ENCODE measurements at regions not wholly inside any gene's neighbourhood (a gene's known extent, or its start where the extent isn't known, plus 50 kb on each side); places are given as distances from the start of the nearest gene placed in this dataset.

DNA sequence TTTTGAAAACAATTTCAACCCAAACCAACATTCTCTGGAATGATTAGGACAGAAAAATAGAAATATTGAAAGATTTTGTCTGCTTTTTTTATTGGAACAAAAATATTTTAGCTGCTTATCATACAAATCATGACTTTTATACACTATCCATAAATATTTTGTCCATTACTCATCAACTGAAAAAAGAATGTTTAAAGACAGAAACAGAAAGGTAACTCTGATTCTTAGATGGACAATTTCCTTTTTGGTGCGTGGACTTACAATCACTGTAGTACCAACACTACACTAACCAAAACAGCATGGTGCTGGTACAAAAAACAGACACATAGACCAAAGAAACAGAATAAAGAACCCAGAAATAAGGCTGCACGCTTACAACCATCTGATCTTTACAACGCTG, 582.8 kb upstream of the CCDC54 start:
- no peak for DNase-seq (ENCODE audit: low read depth in 1 of 2, low spot score in 1 of 2)

DNA sequence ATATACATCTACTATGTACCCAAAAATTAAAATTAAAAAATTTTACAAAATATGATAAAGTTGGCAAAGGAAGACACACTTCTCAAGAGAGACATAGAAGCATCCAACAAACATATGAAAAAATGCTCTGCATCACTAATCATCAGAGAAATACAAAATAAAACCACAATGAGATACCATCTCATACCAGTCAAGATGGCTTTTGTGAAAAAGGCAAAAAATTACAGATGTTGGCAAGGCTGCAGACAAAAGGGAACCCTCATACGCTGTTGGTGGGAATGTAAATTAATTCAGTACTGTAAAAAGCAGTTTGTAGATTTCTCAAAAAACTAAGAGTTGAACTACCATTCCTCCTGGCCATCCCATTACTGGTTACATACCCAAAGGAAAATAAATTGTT, 581.7 kb upstream of the CCDC54 start:
- DNase-seq (ENCODE audit: low read depth in 1 of 2, low spot score in 1 of 2), result no peak

DNA sequence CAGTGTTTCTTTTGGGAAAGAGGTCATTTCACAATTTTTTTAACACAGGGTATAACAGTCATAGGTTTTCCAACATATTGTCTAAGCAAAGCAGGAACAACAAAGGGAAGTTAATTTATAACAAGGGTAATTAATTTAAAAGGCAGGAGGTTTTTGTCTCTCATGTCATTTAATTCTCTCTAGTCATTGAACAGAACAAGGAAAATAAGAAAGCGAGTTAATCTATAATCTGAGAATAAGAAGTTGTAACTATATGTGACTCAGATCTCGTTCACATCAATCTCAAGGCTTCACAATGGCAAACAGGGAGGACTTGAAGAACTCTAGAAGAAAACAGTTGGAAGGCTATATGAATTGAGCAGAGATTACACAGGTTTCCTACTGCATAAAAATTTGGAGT, 579.8 kb upstream of the CCDC54 start:
- no peak for DNase-seq (ENCODE audit: low read depth in 1 of 2, low spot score in 1 of 2)

DNA sequence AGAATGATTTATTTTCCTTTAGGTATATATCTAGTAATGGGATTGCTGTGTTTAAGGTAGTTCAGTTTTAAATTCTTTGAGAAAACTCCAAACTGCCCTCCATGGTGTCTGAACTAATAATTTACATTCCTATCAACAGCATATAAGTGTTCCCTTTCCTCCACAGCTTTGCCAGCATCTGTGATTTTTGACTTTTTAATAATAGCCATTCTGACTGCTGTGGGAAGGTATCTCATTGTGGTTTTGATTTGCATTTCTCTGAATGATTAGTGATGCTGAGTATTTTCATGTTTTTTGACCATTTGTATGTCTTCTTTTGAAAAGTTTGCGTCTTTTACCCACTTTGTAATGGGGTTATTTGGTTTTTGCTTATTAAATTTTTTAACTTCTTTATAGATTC, 571.6 kb upstream of the CCDC54 start:
- DNase-seq (ENCODE audit: low read depth in 1 of 2, low spot score in 1 of 2), result no peak

DNA sequence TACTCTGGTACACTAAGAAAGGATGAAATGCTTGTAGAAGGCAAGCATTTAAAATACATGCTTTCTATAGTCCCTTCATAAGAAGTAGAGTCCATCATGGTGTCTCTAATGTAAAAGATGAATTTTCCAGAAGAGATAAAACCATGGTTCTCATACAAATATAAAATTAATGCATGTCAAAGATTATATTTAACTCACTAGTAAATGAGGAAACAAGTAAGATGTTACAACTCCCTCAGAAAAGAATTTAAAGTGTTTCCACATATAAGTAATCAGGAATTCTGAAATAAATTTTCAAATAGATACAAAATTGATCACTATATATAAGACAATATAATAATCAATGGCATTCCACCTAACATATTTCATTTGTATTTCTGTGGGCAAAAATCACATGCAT, 570.3 kb upstream of the CCDC54 start:
- DNase-seq (ENCODE audit: low read depth in 1 of 2, low spot score in 1 of 2), result no peak

DNA sequence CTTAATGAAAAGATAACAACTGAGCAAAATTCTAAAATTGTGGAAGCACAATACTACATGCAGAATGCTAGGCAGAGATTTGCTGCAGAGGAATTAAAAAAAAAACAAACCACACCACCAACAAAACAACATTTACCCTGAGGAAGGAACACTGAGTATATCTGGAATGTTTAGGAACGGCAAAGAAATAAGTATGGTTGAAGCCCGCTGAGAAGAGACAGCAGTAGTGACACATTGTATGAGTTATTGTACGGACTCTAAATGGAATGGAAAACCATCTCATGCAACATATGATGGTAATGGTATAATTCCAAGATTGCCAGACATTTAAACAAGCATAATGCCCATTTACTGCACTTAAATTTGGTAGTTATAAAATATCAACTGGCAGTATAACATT, 568.2 kb upstream of the CCDC54 start:
- DNase-seq (ENCODE audit: low read depth in 1 of 2, low spot score in 1 of 2), result no peak

DNA sequence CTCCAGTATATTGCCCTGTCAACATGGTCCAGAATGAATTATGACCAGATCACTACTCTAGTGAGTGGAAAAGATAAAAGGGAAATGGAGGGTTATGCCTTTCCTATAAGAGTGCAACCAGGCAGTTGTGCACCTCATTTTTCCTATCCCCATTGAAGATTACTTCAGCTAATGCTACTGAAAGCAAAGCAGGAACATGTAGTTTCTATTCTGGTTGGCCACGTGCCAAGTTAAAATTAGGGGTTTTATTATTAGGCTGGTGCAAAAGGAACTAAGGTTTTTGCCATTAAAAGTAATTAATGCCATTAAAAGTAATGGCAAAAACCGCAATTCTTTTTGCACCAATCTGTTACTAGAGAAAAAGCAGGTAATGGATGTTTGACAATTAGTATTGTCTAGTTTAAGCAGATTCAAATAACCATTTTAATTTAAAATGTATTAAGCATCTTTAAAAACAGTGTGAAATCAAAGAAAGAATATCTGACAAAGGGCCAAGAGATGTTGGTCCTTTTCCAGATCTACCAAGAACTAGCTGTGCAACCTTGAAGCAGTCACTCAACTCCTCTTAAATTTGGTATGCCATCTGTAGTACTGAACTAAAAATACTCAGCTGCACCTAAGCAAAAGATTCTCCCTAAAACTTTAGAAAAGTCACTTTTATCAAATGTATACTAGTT, 567.5 kb upstream of the CCDC54 start:
- no peak for DNase-seq (ENCODE audit: low read depth in 1 of 2, low spot score in 1 of 2)

DNA sequence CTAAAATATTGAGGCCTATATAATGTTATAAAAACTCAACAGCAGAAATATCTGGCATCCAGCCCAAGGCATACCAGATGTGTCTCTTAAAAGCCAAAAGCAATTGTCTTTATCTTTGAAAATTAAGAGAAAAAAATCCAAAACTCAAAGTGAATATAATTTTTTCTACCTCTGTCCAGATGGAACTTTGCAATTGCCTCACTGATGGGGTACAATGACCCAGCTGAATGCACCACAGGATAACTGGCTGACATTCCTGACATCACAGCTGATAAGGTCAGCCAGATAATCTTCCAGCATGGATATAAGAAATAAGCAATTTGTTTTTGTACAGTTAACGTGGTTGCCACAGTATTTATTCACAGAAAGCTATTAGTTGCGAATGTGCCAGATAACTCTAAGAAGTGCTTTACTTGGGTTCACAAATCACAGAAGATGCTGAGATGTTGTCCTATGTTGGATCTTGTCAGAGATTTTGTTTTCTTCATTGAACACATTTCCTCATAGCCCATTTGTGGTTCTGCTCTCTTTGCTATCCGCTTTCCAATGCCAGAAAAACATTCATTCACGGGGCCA, 566.9 kb upstream of the CCDC54 start:
- no peak for DNase-seq (ENCODE audit: low read depth in 1 of 2, low spot score in 1 of 2)

DNA sequence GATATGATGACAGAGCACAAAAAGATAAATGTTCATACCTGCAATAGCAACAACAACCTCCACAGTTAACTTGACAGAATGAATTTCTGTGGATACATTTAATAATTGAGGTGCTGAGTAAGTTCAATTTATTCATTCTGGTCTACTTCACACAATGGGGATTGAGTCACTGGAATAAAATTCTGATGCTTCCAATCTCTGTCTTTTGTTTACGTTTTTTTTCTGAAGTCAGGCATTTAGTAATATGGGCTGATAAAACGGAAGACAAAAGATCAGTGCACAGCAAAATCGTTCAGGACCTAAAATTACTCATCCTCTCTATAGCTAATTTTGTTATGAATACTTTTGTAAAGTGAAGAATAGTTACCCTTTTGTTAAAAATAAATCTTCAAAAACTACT, 565.9 kb upstream of the CCDC54 start:
- no peak for DNase-seq (ENCODE audit: low read depth in 1 of 2, low spot score in 1 of 2)

DNA sequence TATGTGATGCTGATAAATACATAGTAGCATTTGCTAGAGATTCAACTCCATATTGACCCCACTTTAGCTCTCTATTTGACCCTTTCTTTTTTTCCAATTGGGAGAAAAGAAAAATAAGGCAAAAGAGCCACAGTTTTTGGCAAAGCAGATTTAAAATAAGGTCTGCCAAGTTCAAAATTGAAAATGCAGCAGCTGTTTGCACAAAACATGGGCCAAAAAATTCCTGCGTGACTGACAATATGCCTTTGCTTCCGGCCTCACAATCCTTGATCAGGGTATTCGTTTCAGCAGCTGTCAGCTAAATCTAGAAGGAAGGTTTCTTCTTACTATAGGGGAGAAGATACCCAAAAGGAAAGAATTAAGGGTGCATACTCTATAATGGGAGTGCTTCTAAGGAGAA, 563.5 kb upstream of the CCDC54 start:
- no peak for DNase-seq (ENCODE audit: low read depth in 1 of 2, low spot score in 1 of 2)

DNA sequence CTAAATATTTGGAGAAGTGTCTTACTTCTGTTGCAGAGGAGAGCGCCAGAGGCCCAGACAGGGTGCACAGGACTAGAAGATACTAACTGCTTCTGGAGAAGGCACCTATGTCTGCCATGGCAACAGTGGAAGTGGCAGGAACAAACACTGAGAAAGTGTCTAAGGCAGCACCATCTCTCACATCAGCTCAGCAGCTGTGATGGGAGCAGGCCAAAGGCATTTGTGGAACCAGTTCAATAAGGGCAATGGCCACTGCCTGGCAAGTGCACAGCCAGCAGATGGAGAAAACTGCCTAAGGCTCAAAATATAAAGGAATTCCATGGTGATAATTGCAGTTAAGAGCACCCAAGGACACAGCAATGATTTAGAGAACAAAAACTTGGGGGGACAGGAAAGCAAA, 563.0 kb upstream of the CCDC54 start:
- DNase-seq (ENCODE audit: low read depth in 1 of 2, low spot score in 1 of 2), result no peak

DNA sequence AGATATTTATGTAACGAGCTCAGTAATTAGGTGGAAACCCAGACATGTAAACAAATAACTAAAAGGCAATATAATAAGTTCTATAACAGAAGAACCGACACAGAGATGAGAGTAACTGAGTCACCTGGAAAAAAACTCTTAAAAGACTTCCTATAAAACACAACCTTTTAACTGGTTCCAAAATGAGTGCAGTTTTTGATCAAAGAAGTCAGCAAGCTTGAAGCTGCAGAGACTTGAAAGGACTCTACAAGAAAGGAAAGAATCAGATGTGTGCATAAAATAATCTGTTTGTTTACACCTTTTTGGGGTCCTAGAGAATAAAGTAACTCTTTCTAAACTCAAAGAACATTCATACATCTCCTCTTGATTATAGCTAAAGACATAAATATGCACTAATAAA, 560.4 kb upstream of the CCDC54 start:
- no peak for DNase-seq (ENCODE audit: low read depth in 1 of 2, low spot score in 1 of 2)

DNA sequence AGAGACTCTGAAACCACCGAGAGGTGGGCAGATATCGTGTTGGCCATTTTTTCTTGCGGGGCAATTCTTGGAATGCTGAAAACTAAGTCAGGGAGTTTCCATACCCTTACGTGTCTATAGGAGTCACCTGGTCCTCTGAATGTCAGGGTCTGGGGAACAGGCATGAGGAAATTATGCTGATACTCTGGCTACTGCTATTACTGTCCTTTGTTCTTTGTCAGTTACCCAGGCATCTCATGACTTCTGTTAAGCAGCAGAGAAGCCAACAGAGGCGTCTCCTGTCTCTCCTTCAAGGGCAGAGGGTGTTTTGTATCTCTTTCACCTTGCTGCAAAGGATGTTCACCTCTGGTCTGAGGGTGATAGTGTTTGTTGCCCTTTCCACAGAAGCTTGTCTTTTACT, 559.5 kb upstream of the CCDC54 start:
- DNase-seq (ENCODE audit: low read depth in 1 of 2, low spot score in 1 of 2), result no peak

DNA sequence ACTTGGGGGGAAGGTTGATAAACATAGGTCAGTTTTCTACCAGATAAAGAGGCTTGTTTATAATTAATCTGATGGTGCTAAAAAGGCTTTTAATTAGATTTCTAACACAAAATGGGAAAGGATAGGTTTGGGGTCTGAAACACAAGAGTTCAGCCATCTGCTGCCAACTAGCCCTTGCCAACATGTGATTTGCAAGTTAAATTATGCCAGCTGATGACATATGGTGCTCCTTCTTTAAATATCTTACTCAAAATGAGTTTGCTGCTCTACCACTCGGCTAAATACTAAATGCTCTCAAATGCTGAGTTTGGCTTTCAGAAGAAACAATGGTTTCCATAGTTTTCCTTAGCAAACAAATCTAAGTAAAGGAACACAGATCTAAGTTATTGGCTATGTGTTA, 557.8 kb upstream of the CCDC54 start:
- no peak for DNase-seq (ENCODE audit: low read depth in 1 of 2, low spot score in 1 of 2)

DNA sequence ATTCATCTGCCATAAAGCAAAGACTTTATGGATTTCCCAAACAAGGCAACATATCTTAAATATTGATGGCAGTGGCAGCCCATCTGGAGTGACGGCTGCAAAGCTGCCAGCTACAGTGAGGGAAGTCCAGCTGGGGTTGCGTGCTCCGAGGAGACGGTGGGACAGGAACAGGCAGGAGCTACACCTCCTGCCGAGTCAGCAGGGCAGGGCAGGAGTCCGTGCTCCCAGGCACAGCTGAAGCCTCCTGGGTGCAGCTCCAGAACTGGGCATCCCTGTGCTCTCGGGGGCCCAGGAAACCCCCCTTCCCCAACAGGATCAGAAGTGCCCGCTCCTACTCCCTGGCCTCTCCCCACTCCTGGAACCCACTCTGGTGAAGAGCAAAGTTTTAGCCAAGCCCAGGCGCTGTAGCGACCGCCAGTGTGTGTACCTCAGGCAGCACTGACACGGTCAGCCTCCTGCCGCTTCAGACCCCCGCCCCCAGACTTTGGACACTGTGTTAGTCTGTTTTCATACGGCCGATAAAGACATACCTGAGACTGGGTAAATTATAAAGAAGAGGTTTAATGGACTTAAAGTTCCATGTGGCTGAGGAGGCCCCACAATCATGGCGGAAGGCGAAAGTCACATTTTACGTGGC, 556.4 kb upstream of the CCDC54 start:
- no peak for DNase-seq (ENCODE audit: low read depth in 1 of 2, low spot score in 1 of 2)

DNA sequence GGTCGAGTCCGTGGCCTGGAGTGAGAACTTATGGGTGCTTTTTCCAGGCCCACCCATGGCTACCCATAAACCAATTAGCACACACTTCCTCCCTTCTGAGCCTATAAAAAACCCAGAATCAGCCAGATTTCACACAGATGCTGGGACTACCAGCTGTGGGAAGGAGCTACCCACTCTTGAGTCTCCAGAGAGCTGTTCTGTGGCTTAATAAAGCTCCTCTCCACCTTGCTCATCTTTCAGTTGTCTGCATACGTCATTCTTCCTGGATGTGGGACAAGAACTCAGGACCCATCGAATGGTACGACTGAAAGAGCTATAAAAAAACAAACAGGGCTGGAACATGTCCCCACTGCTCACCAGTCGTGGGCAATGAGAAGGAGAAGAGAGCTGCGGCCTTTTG, 555.4 kb upstream of the CCDC54 start:
- DNase-seq (ENCODE audit: low read depth in 1 of 2, low spot score in 1 of 2), result no peak

DNA sequence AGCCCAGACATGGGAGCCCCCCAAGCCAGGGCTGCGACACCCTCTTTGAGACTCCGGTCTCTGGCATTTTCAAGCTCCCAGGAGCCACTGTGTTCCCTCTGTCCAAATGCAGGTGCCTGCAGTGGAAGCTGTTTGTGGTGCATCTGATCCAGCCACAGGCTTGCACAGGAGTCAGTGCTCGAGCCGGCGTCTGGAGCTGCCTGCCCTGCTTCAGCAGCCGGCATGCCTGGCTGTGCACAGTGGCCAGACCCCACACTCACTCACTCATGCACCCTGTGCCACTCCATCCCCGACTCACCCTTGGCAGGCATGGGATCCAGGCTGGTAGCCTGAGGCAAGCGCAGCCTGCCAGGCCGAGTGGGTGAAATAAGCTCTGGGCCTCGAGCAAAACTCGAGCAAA, 555.0 kb upstream of the CCDC54 start:
- DNase-seq (ENCODE audit: low read depth in 1 of 2, low spot score in 1 of 2), result no peak

DNA sequence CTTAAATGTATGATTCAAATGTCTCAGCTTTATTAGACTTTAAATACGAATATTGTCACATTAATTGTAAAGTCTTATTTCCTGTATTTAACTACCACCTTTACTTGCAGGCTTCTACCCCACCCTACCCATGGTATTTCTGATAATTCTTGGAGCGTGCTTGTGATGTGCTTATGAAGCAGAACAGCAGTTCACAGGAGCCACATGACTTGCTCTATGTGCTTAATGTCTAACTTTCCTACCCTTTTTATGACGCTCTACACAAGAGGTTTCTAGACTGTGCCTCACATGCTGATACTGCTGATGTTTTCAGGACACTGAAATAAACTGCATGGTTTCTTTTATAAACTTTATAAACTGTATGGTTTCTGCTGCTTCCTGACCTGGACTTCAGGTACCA, 553.5 kb upstream of the CCDC54 start:
- no peak for DNase-seq (ENCODE audit: low read depth in 1 of 2, low spot score in 1 of 2)

DNA sequence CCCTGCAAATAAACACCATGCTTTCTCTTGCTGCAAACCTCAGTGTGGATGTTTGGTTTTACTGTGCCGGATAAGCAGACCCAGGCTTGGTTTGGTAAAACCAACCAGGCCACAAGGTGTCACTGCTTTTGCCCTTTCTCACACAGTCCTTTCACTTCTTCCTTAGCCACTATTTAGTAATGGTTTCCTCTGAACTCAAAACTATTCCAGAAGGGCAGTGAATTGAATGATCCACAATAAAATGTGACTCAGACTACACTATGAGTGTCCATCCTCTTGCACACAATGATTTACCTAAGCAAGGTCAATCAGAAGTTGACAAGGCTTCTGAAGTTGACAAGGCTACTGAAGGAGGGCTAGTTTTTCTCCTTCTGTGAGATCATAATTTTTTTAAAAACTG, 552.4 kb upstream of the CCDC54 start:
- DNase-seq (ENCODE audit: low read depth in 1 of 2, low spot score in 1 of 2), result no peak

DNA sequence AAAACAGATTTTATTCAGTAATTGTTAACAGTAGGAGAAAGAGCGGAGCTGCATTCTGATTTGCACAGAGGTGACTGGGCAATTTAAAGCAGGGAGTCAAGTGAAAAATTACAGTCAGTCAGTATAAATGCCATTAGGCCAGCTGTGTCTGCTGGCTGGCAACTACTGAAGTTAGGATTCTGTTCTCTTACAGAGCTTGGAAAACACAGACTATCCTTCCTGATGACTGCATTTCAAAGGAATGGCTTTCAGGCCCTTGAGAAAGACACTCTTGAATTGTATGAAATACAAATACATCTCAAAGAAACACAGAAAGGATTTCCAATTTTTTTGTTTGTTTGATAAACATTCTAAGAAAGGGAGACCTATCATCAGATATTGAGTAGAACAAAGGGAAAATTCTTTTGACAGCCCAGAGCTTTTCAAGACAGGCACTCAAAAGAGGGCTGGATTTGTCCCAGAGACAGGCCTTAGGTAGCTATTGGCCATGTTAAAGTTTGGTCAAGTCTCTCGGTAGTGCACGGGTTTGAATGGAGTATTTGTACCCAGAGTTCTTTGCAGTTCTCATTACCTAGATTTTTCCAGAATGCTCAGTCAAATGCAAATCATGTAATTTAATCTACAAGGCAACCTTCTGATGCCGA, 551.2 kb upstream of the CCDC54 start:
- DNase-seq (ENCODE audit: low read depth in 1 of 2, low spot score in 1 of 2), result no peak

DNA sequence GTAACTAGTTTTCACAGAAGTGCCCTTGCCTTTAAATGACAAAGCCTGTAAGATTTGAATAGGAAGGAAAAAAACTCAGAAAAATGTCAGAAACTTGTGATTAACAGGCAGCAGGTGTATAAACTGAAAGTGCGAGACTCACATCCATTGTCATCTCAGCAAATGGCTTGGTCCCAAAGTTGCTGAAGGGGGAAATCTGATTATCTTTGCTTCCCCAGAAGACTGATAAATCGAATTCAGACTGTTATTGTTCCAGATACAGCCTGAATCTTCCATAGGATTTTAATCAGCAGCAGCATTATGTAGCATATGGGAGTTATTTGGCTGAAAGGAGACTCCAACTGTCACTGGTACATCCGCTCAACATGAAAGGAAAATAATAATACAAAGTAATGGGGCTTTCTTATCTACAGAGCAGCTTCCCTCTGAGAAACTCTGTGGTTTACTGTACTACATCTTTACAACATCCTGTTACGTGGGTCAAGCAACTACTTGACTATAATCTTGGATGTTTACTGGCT, 550.4 kb upstream of the CCDC54 start:
- no peak for DNase-seq (ENCODE audit: low read depth in 1 of 2, low spot score in 1 of 2)

DNA sequence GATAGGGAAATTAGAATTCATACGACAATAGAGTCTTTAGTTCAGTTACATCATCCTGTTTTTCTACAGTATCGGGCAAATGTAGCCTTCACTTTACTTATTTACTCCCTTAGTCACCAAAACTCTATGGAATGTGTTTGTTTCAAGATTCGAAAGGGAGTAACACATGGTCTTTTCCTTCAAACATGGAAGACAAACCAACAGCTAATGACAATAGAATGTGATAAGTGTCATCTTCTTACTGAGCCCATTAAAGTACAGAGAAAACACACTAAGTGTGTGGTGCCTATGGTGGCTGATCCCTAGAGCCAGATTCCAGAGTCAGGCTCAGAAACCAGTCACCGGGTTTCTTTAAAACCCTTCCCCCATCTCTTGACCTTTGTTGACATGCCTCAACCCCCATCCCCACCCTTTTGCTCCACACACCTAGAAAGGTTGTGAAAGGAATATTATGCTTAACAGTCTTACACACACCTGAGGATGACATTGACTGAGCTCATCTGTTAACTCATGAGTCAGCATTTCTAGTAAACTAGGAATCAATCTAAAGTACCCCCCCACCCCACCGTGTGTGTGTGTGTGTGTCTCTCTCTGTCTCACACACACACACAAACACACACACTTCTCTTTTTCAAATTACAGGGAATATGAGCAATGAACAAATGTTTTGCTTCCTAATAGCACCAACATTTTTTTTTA, 549.6 kb upstream of the CCDC54 start:
- DNase-seq (ENCODE audit: low read depth in 1 of 2, low spot score in 1 of 2), result no peak
